HL-60 (cell line): ENCODE measurements at regions not wholly inside any gene's neighbourhood (a gene's known extent, or its start where the extent isn't known, plus 50 kb on each side); places are given as distances from the start of the nearest gene placed in this dataset.

Source experiments
- POLR2AphosphoS5 ChIP-seq: IDR thresholded peaks from 2 replicates; pipeline ENCODE4 v1.6.1; 2012; ENCODE audit warnings: low read depth
- SPI1 ChIP-seq: IDR thresholded peaks from 2 replicates; pipeline ENCODE4 v1.6.1; 2012; ENCODE audit warnings: low read depth, mild to moderate bottlenecking, borderline replicate concordance
- TF ChIP-seq, protein P1 (sequence below): IDR thresholded peaks from one replicate; pipeline ENCODE4 v1.5.1; 2011; ENCODE audit warnings: low read length, control low read depth, inconsistent platforms; ENCODE audit not compliant: insufficient read depth
- TF ChIP-seq, protein P2 (sequence below): IDR thresholded peaks from 2 replicates; pipeline ENCODE4 v1.6.1; 2012; ENCODE audit warnings: low read depth; ENCODE audit not compliant: insufficient replicate concordance

DNA sequence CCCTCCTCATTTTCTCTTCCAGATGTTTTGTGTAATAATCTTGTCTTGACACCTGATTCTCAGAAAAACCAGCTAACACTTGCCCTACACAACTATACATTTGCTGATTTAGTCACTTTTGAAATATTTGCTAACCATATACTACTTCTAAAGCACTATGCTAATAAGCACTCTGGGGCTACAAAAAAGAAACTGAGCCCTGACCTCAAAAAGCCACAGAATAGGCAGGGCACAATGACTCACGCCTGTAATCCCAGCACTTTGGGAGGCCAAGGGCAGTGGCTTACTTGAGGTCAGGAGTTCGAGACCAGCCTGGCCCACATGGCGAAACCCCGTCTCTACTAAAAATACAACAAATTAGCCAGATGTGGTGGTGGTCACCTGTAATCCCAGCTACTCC lies 266.0 kb downstream of the RAD51AP2 start:
- TF ChIP-seq, protein P1, sequence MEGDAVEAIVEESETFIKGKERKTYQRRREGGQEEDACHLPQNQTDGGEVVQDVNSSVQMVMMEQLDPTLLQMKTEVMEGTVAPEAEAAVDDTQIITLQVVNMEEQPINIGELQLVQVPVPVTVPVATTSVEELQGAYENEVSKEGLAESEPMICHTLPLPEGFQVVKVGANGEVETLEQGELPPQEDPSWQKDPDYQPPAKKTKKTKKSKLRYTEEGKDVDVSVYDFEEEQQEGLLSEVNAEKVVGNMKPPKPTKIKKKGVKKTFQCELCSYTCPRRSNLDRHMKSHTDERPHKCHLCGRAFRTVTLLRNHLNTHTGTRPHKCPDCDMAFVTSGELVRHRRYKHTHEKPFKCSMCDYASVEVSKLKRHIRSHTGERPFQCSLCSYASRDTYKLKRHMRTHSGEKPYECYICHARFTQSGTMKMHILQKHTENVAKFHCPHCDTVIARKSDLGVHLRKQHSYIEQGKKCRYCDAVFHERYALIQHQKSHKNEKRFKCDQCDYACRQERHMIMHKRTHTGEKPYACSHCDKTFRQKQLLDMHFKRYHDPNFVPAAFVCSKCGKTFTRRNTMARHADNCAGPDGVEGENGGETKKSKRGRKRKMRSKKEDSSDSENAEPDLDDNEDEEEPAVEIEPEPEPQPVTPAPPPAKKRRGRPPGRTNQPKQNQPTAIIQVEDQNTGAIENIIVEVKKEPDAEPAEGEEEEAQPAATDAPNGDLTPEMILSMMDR: no peak
- TF ChIP-seq POLR2AphosphoS5: no peak
- TF ChIP-seq, protein P2, sequence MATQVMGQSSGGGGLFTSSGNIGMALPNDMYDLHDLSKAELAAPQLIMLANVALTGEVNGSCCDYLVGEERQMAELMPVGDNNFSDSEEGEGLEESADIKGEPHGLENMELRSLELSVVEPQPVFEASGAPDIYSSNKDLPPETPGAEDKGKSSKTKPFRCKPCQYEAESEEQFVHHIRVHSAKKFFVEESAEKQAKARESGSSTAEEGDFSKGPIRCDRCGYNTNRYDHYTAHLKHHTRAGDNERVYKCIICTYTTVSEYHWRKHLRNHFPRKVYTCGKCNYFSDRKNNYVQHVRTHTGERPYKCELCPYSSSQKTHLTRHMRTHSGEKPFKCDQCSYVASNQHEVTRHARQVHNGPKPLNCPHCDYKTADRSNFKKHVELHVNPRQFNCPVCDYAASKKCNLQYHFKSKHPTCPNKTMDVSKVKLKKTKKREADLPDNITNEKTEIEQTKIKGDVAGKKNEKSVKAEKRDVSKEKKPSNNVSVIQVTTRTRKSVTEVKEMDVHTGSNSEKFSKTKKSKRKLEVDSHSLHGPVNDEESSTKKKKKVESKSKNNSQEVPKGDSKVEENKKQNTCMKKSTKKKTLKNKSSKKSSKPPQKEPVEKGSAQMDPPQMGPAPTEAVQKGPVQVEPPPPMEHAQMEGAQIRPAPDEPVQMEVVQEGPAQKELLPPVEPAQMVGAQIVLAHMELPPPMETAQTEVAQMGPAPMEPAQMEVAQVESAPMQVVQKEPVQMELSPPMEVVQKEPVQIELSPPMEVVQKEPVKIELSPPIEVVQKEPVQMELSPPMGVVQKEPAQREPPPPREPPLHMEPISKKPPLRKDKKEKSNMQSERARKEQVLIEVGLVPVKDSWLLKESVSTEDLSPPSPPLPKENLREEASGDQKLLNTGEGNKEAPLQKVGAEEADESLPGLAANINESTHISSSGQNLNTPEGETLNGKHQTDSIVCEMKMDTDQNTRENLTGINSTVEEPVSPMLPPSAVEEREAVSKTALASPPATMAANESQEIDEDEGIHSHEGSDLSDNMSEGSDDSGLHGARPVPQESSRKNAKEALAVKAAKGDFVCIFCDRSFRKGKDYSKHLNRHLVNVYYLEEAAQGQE: no peak
- TF ChIP-seq SPI1: no peak
